NB4 (cell line): ENCODE measurements at regions not wholly inside any gene's neighbourhood (a gene's known extent, or its start where the extent isn't known, plus 50 kb on each side); places are given as distances from the start of the nearest gene placed in this dataset.

Experiments used
- DNase-seq: peaks from one replicate; pipeline ENCODE4 v3.0.0; 2010; ENCODE audit warnings: low read depth
- H3K4me3 ChIP-seq: one replicate; pipeline ENCODE4 v1.5.1; 2011; ENCODE audit warnings: mild to moderate bottlenecking, low read depth, low read length, moderate library complexity
- MYC ChIP-seq: IDR thresholded peaks from 2 replicates; pipeline ENCODE4 v1.6.1; 2011; ENCODE audit warnings: low read depth, low read length
- POLR2A ChIP-seq: IDR thresholded peaks from 2 replicates; pipeline ENCODE4 v1.6.1; 2011; ENCODE audit warnings: mild to moderate bottlenecking; ENCODE audit not compliant: insufficient read length; ENCODE audit errors: extremely low read depth
- TF ChIP-seq, protein P1 (sequence below): IDR thresholded peaks from 2 replicates; pipeline ENCODE4 v1.6.1; 2011; ENCODE audit warnings: low read depth, low read length
- TF ChIP-seq, protein P2 (sequence below): IDR thresholded peaks from one replicate; pipeline ENCODE4 v1.5.1; 2012; ENCODE audit warnings: low read depth, low read length

- TF ChIP-seq, protein P1, sequence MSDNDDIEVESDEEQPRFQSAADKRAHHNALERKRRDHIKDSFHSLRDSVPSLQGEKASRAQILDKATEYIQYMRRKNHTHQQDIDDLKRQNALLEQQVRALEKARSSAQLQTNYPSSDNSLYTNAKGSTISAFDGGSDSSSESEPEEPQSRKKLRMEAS, result no peak
- TF ChIP-seq POLR2A (no peak), MYC (no peak)
- TF ChIP-seq, protein P2, sequence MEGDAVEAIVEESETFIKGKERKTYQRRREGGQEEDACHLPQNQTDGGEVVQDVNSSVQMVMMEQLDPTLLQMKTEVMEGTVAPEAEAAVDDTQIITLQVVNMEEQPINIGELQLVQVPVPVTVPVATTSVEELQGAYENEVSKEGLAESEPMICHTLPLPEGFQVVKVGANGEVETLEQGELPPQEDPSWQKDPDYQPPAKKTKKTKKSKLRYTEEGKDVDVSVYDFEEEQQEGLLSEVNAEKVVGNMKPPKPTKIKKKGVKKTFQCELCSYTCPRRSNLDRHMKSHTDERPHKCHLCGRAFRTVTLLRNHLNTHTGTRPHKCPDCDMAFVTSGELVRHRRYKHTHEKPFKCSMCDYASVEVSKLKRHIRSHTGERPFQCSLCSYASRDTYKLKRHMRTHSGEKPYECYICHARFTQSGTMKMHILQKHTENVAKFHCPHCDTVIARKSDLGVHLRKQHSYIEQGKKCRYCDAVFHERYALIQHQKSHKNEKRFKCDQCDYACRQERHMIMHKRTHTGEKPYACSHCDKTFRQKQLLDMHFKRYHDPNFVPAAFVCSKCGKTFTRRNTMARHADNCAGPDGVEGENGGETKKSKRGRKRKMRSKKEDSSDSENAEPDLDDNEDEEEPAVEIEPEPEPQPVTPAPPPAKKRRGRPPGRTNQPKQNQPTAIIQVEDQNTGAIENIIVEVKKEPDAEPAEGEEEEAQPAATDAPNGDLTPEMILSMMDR, result no peak
- DNase-seq, result no peak
- H3K4me3 ChIP-seq, result no peak overlapping the region
Measured at GRCh38 chr1:38738207-38738606, 121.4 kb downstream of the RRAGC start.

DNA sequence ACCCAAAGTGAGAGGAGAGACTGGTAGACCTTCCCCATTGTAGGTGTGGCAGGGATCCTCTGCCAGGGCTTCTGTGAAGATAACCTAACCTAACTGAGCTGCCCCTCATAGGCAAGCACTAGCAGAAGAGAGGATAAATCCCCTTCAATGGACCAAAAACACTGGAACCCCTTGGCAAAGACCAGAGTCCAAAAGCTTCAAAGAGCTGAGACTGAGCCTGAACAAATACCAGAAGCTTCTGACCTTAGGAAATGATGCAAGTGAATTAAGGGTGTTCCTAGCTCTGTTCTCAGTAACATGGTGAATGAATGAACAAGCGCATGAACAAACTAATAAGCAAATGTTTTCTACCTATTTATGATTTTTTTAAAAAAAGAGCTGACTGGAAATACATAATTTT, 123.2 kb downstream of the RRAGC start:
- no peak overlapping the region for H3K4me3 ChIP-seq
- TF ChIP-seq, protein P1, result no peak
- TF ChIP-seq POLR2A (no peak), MYC (no peak)
- TF ChIP-seq, protein P2, result no peak
- no peak for DNase-seq

DNA sequence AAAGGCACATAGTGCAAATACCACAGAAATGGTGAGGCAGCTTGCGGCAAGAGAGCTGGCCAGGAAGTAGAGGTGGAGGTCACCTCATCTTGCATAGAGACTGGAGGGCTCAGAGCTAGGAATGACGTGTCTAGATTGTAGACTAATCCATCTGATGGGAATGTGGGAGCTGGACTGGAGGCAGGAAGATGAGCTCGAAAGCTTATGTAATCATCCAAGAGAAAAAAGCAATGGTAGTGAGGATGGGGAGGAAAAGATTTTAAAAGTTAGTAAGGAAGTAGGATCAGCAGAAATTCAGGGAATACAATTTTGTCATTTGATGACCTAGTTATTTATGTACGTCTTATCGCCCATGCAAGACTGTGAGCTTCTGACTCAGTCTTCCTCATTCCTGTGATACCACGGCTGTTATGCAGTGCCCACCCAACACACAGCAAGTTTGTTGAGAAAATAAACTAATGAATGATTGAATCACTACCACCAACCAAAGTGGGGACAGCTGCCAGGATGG, 123.9 kb downstream of the RRAGC start:
- no peak overlapping the region for H3K4me3 ChIP-seq
- DNase-seq, result no peak
- TF ChIP-seq POLR2A (no peak), MYC (no peak)
- TF ChIP-seq, protein P1, result no peak
- TF ChIP-seq, protein P2, result no peak

DNA sequence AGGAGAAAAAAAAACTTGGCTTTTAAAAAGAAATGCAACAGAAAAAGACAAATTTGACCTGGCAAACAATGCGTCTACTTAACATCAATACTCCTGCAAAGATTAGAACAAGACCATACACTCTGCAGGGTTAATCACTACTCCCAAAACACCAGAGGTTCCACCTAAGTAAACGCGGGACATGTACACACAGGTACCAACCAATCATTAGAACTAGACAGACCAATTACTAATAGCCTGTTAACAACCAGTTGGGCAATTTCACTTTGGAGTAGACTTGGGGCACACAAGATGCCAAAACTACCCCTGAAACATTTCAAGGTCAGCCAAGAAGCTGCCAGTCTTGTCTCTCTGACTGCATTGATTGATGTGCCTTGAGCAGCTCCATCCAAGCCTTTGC, 125.8 kb downstream of the RRAGC start:
- TF ChIP-seq, protein P1, result no peak
- no peak for TF ChIP-seq POLR2A
- TF ChIP-seq, protein P2, result no peak
- H3K4me3 ChIP-seq, result no peak overlapping the region
- DNase-seq, result no peak

GRCh38 chr1:38730511-38731397, 128.8 kb downstream of the RRAGC start:
- TF ChIP-seq MYC (no peak), POLR2A (no peak)
- TF ChIP-seq, protein P2, result no peak
- TF ChIP-seq, protein P1, result no peak
- no peak for DNase-seq
- no peak overlapping the region for H3K4me3 ChIP-seq
